Motor neuron (in vitro differentiated cells): ENCODE measurements at regions not wholly inside any gene's neighbourhood (a gene's known extent, or its start where the extent isn't known, plus 50 kb on each side); places are given as distances from the start of the nearest gene placed in this dataset.

Experiments
- ATAC-seq, 8 experiments: fragments of 200-7000 bp; cut with Tn5 transposase; replicated peaks in 6 of 8; 2 replicates each; pipeline ENCODE4 v1.8.0; 2021; ENCODE audit warnings: mild to moderate bottlenecking in 8 of 8, moderate library complexity in 8 of 8
- H3K27ac ChIP-seq, 2 donors: fragments of 250-450 bp; sonication (Bioruptor Pico); 2 replicates each; pipeline ENCODE4 v1.9.0; 2021; ENCODE audit warnings: antibody characterized with exemption in 2 of 2, mild to moderate bottlenecking in 2 of 2, moderate library complexity in 1 of 2
- H3K4me1 ChIP-seq, 2 donors: fragments of 250-450 bp; sonication (Bioruptor Pico); replicated peaks in 1 of 2; 2 replicates each; pipeline ENCODE4 v1.6.1; 2021; ENCODE audit warnings: antibody characterized with exemption in 2 of 2, mild to moderate bottlenecking in 2 of 2, moderate library complexity in 1 of 2
- H3K4me3 ChIP-seq, 5 donors: fragments of 250-450 bp; sonication (Bioruptor Pico); 2 replicates each; pipeline ENCODE4 v1.9.0; 2021; ENCODE audit warnings: antibody characterized with exemption in 5 of 5, mild to moderate bottlenecking in 5 of 5, moderate library complexity in 4 of 5
- WGBS, 10 experiments: fragments of 450-650 bp; shearing (Covaris generic); methylation state at CpG; one replicate each; pipeline ENCODE4 v1.0.0; 2022; 5-methylcytosine and 5-hydroxymethylcytosine counted together
- in situ Hi-C, 9 experiments: fragments of 400-800 bp; cut with MboI; loops; one replicate each; pipeline ENCODE4 v1.15.0; 2021; ENCODE audit warnings: low sequenced_read_pairs in 9 of 9, low pct_unique_long_range_greater_than_20kb in 2 of 9; ENCODE audit not compliant: unreplicated experiment in 9 of 9

GRCh38 chr5:40381016-40381415, 298.7 kb upstream of the PTGER4 start:
- H3K4me3 ChIP-seq, result no peak overlapping the region
- WGBS, 10 experiments, result 50 to 94% (median 77%) methylated on average over 1 to 4 of the region's 4 CpGs; no CpG with 5 or more reads in 2 of the 10 experiments
- H3K27ac ChIP-seq, result no peak overlapping the region
- in situ Hi-C loops, result loop anchor here in 1 of 9 experiments (25.0 kb wide), 1 partner anchor 306 kb away; the partner anchor contains the start of gene PTGER4
- no peaks in the 10 kb centered on the region for H3K4me1 ChIP-seq
- no peak for ATAC-seq

- H3K4me1 ChIP-seq, result no peaks in the 10 kb centered on the region
- no peak overlapping the region for H3K4me3 ChIP-seq
- no peak overlapping the region for H3K27ac ChIP-seq
- 44 to 85% (median 75%) methylated on average over 1 to 6 of the region's 6 CpGs for WGBS, 10 experiments
- no peak for ATAC-seq
- in situ Hi-C loops, result loop anchor here in 1 of 9 experiments (25.0 kb wide), 1 partner anchor 309 kb away; the partner anchor contains the start of gene PTGER4
Observed at GRCh38 chr5:40378396-40379177, 301.1 kb upstream of the PTGER4 start.

GRCh38 chr5:40376566-40376965, 303.1 kb upstream of the PTGER4 start:
- ATAC-seq, result no peak
- in situ Hi-C loops, result loop anchor here in 1 of 9 experiments (25.0 kb wide), 1 partner anchor 311 kb away; the partner anchor contains the start of gene PTGER4
- Histone ChIP-seq H3K4me1 (no peaks in the 10 kb centered on the region), H3K27ac (no peak overlapping the region), H3K4me3 (no peak overlapping the region)
- WGBS, 10 experiments, result 83 to 100% (median 100%) methylated on average over 1 of the region's 1 CpG; no CpG with 5 or more reads in 1 of the 10 experiments

GRCh38 chr5:40374853-40375252, 304.9 kb upstream of the PTGER4 start:
- no peak overlapping the region for H3K4me3 ChIP-seq
- 20 to 89% (median 71%) methylated on average over 1 to 6 of the region's 6 CpGs; no CpG with 5 or more reads in 1 of the 10 experiments for WGBS, 10 experiments
- no peak for ATAC-seq
- in situ Hi-C loops, result loop anchor here in 1 of 9 experiments (25.0 kb wide), 1 partner anchor 312 kb away; the partner anchor contains the start of gene PTGER4
- no peaks in the 10 kb centered on the region for H3K4me1 ChIP-seq
- H3K27ac ChIP-seq, result no peak overlapping the region

GRCh38 chr5:40368200-40368599, 311.5 kb upstream of the PTGER4 start:
- no peak for ATAC-seq
- Histone ChIP-seq H3K4me3 (no peak overlapping the region), H3K4me1 (no peaks in the 10 kb centered on the region), H3K27ac (no peak overlapping the region)
- WGBS, 10 experiments, result 20 to 100% (median 90%) methylated on average over 1 to 5 of the region's 5 CpGs; no CpG with 5 or more reads in 2 of the 10 experiments
- in situ Hi-C loops, result no loop called here

- no peak for ATAC-seq
- no peak overlapping the region for H3K27ac ChIP-seq
- WGBS, 10 experiments, result 64 to 100% (median 86%) methylated on average over 1 to 2 of the region's 2 CpGs; no CpG with 5 or more reads in 5 of the 10 experiments
- no peak overlapping the region for H3K4me3 ChIP-seq
- in situ Hi-C loops, result no loop called here
- no peaks in the 10 kb centered on the region for H3K4me1 ChIP-seq
Observed at GRCh38 chr5:40367255-40367654, 312.5 kb upstream of the PTGER4 start.

GRCh38 chr5:40365342-40366330, 314.1 kb upstream of the PTGER4 start:
- Histone ChIP-seq H3K4me3 (no peak overlapping the region), H3K27ac (no peak overlapping the region), H3K4me1 (no peaks in the 10 kb centered on the region)
- no peak for ATAC-seq
- in situ Hi-C loops, result no loop called here
- 25 to 88% (median 70%) methylated on average over 1 to 2 of the region's 2 CpGs; no CpG with 5 or more reads in 1 of the 10 experiments for WGBS, 10 experiments

GRCh38 chr5:40364441-40364840, 315.3 kb upstream of the PTGER4 start:
- no peak overlapping the region for H3K27ac ChIP-seq
- in situ Hi-C loops, result no loop called here
- no peaks in the 10 kb centered on the region for H3K4me1 ChIP-seq
- no peak overlapping the region for H3K4me3 ChIP-seq
- 83 to 100% (median 91%) methylated on average over 1 to 3 of the region's 3 CpGs; no CpG with 5 or more reads in 2 of the 10 experiments for WGBS, 10 experiments
- ATAC-seq, result no peak

- H3K4me1 ChIP-seq, result no peaks in the 10 kb centered on the region
- ATAC-seq, result no peak
- in situ Hi-C loops, result no loop called here
- no peak overlapping the region for H3K27ac ChIP-seq
- no peak overlapping the region for H3K4me3 ChIP-seq
- 80 to 100% (median 96%) methylated on average over 1 to 2 of the region's 2 CpGs for WGBS, 10 experiments
Observed at GRCh38 chr5:40361378-40361777, 318.3 kb upstream of the PTGER4 start.

GRCh38 chr5:40360685-40361084, 319.0 kb upstream of the PTGER4 start:
- Histone ChIP-seq H3K27ac (no peak overlapping the region), H3K4me1 (no peaks in the 10 kb centered on the region), H3K4me3 (no peak overlapping the region)
- ATAC-seq, result peak in 2 of 8 experiments; percentile 29 to 51
- in situ Hi-C loops, result no loop called here
- WGBS, 10 experiments, result 0 to 88% (median 63%) methylated on average over 1 to 2 of the region's 2 CpGs; no CpG with 5 or more reads in 2 of the 10 experiments

GRCh38 chr5:40359832-40360231, 319.9 kb upstream of the PTGER4 start:
- Histone ChIP-seq H3K4me3 (no peak overlapping the region), H3K27ac (no peak overlapping the region), H3K4me1 (no peaks in the 10 kb centered on the region)
- peak in 2 of 8 experiments; percentile 5 to 51 for ATAC-seq
- in situ Hi-C loops, result no loop called here
- 14 to 88% (median 56%) methylated on average over 1 to 2 of the region's 2 CpGs; no CpG with 5 or more reads in 1 of the 10 experiments for WGBS, 10 experiments

- ATAC-seq, result no peak
- 100% methylated on average over 1 of the region's 1 CpG; no CpG with 5 or more reads in 7 of the 10 experiments for WGBS, 10 experiments
- in situ Hi-C loops, result no loop called here
- Histone ChIP-seq H3K4me3 (no peak overlapping the region), H3K4me1 (no peaks in the 10 kb centered on the region), H3K27ac (no peak overlapping the region)
Observed at GRCh38 chr5:40359093-40359492, 320.6 kb upstream of the PTGER4 start.

- no peak overlapping the region for H3K4me3 ChIP-seq
- in situ Hi-C loops, result no loop called here
- WGBS, 10 experiments, result 0 to 90% (median 60%) methylated on average over 1 of the region's 1 CpG; no CpG with 5 or more reads in 3 of the 10 experiments
- ATAC-seq, result no peak
- H3K4me1 ChIP-seq, result no peaks in the 10 kb centered on the region
- no peak overlapping the region for H3K27ac ChIP-seq
Observed at GRCh38 chr5:40356248-40356647, 323.5 kb upstream of the PTGER4 start.
